ENCODE measurements at regions not wholly inside any gene's neighbourhood (a gene's known extent, or its start where the extent isn't known, plus 50 kb on each side); places are given as distances from the start of the nearest gene placed in this dataset.
"Not testable (repeated sequence)": the region's sequence is repeated elsewhere in the genome, so short reads cannot be mapped to it uniquely, and the experiment has no call there.

- not testable (repeated sequence) for TF ChIP-seq CTCF (conservative IDR thresholded peaks at IDR 0.05; ENCODE audit: low read depth, low read length); EZH2 (IDR thresholded peaks at IDR 0.05; ENCODE audit: low read length, unreplicated experiment)
These were observed 194.6 kb downstream of the TMEM121 start for GRCh38 chr14:105720852-105721601.
